HG03095 (cell line): ENCODE measurements at regions not wholly inside any gene's neighbourhood (a gene's known extent, or its start where the extent isn't known, plus 50 kb on each side); places are given as distances from the start of the nearest gene placed in this dataset.
"Not testable (repeated sequence)": the region's sequence is repeated elsewhere in the genome, so short reads cannot be mapped to it uniquely, and the experiment has no call there.

ENCODE experiments used
- ATAC-seq: cut with Tn5 transposase; IDR thresholded peaks from one replicate; pipeline ENCODE4 v1.9.1; 2021; ENCODE audit warnings: moderate library complexity; ENCODE audit not compliant: unreplicated experiment

GRCh38 chr1:188655966-188656365 is 1821.7 kb downstream of the BRINP3 start:
- ATAC-seq = not testable (repeated sequence)

DNA sequence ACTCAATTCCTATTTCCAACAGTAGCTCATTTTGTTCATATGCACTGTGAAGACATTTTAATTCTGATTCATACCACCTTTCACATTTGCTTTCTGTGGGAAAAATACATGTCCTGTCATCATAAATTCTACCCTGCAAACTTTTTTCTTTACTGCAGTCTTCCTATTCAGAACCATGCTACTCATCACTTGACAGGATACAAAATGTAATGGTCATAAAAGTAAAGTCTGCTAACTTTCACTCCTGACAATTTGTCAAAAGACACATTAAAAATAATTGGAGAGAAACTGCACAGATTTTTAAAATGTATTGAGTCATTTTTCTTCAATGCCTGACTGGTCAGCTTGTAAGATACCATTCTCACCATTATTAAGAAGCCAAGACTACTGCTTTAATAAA is 1817.1 kb downstream of the BRINP3 start:
- ATAC-seq = no peak

DNA sequence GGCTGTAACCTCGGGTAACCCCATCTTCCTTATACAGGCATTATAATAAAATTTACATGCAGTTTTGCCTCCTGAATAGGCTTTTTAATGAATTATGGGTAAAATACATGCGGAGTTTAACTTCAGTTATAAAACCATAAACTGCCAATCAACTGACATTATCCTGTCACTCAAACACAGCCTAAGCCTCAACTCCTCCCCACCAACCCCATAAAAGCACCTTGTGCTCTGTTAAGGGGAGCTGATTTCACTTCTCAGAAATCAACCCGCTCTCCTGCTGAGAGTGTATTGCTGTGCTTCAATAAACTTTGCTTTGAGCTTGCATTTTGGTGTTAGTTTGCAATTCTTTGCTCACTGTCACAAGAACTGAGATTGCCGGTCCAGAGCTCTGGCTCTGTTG is 1812.2 kb downstream of the BRINP3 start:
- ATAC-seq = no peak

DNA sequence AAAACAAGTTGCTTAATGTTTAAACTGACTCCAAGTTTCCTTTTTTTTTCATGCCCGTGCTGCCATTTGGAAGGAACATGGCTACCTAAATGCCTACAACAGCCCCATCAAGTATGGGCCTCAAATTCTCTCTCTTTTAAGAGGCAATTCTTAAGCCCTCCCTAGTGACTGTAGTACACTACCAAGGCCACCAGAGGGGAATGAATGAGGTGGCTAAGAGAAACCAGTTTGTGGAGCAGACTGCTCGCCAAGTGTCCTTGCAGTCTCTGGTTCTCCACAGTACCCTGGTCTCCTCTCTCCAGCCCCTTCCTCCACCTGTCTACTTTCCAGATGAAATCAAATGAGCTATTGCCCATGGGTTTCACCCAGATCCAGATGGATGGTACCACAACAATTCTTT is 1809.6 kb downstream of the BRINP3 start:
- no peak for ATAC-seq

DNA sequence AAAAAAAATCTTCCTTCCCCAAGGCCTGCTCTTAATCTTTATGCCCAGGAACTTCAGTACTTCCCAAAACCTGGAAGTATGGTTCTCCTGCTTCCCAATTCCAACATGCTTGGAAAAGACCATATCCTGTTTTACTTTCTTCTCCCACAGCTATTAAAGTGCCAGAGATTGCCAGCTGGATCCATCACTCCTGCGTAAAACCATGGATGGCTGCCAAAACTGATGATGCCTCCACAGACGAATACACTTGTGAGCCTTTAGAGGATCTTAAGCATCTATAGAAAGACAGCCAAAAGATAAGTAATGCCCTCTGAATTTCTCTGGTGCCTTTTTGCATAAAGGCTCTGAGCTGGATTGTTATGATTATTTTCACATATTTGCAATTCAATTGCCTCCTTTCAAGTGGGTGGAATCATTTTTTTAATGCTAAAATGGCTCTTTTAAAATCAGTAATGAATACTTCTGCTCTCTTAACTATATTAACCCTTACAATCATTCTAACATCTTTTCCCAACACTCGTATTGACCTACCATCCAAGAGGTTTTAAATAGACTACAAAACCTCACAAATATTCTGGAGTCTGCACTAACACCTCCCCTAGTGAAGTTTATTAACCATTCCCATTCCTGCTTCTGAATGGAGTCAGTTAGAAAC is 1807.8 kb downstream of the BRINP3 start:
- no peak for ATAC-seq

DNA sequence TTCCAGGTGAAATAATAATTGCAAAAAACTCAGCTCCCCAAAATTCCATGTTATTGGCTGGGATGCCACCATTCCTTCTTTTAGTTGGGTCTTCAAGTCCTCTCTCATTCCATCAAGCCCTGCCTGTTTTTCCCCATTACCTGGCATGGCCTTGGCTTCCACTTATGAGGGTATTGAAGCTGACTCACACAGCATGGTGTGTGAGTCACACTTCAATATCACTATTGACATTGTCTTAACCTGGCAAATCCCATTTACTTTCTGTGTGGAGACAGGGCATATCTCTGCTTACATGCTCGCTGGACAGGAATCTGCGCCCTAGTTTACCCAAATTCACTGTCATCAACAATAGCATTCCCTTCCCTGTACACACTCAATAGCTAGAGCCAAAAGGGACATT is 1806.8 kb downstream of the BRINP3 start:
- no peak for ATAC-seq

- ATAC-seq = no peak
Observed at GRCh38 chr1:188672153-188672552, 1805.5 kb downstream of the BRINP3 start.

DNA sequence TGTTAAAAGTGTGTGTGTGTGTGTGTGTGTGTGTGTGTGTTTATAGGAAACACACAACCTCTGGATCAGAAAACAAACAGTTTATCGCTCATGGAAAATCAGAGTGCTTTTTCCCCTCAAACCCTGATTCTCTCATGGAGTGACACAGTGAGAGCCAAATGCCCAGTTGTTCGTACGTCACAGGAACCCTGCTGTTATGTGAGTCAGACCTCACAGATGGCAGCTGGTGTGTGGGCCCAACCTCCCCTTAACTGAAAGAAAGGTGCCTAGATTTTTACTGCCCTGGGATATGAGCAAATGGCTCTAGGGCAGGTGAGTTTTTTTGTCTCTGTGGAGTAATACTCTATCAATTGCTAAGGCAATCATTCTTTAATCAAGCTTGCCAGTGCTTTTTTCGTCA is 1788.1 kb downstream of the BRINP3 start:
- ATAC-seq = no peak

GRCh38 chr1:188700116-188700515 is 1777.5 kb downstream of the BRINP3 start:
- ATAC-seq = no peak

GRCh38 chr1:188706742-188707141 is 1770.9 kb downstream of the BRINP3 start:
- no peak for ATAC-seq

DNA sequence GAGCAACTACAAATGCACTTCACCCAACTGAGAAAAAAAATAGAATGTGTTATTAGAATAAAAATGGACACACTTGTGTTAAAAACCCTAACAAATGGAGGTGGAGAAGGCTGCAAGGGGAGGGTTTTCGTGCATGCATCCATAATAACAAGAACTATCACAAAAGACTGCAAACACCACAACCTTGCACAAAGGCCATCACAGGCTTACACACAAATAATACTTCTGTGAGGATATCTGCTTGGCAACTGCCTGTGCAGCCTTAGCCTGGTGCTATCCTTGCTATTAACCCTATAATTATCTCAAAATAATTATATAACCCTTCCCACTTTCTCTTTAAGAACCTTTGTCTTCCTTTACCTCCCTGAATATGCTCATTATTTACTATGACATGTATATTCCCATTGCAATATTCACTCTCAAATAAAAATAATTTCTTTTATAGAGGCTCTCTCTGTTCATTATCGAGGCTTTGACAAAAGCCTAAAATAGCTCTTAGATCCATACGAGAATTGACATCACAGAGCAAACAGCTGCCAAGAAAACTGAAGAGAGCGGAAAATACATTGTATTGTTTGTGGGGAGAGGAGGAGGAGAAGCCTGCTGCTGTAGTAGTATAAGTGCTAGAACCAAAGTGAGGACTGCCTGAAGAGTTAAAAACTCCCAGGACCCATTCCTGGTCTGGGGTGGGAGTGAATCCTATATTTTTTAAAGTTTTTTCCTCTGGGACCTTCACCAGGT is 1768.7 kb downstream of the BRINP3 start:
- ATAC-seq = no peak

- ATAC-seq = no peak
Observed at GRCh38 chr1:188715566-188715965, 1762.1 kb downstream of the BRINP3 start.

- ATAC-seq = no peak
Observed at GRCh38 chr1:188719735-188720134, 1757.9 kb downstream of the BRINP3 start.

GRCh38 chr1:188723332-188724020 is 1754.2 kb downstream of the BRINP3 start:
- no peak for ATAC-seq

DNA sequence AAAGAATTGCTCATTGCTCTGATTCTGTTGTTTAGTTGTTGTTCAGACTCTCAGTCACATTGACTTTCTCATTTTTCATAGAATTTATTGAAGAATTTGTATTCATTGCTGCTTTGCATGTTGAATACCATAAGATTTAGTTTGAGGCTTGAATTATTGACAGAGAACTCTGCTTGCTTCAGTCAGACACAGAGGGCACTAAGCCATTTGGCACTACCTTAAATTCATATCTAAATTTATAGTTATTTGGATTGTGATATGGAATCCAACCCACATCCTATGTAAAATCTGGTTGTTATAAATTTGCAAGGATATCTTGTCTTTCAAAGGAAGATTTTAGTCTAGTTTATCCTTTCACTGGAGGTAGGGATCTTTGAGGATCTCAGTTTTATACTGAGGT is 1748.6 kb downstream of the BRINP3 start:
- ATAC-seq = no peak

DNA sequence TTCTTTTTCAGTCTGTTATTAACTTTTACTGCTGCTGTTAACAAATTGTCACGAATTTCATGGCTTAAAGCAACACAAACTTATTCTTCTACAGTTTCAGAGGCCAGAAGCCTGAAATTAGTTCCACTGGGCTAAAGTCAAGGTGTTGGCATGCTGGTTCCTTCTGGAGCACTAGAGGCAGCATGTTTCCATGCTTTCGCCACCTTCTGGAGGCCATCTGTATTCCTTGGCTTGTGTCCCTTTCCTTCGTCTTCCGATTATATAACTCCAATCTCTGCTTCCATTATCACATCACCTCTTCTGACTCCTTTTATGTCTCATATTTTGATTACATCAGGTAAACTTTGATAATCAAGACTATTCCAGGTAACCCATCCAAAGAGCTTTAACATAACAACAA is 1742.1 kb downstream of the BRINP3 start:
- no peak for ATAC-seq

GRCh38 chr1:188749275-188749674 is 1728.4 kb downstream of the BRINP3 start:
- not testable (repeated sequence) for ATAC-seq

- not testable (repeated sequence) for ATAC-seq
Observed at GRCh38 chr1:188752027-188752426, 1725.6 kb downstream of the BRINP3 start.

DNA sequence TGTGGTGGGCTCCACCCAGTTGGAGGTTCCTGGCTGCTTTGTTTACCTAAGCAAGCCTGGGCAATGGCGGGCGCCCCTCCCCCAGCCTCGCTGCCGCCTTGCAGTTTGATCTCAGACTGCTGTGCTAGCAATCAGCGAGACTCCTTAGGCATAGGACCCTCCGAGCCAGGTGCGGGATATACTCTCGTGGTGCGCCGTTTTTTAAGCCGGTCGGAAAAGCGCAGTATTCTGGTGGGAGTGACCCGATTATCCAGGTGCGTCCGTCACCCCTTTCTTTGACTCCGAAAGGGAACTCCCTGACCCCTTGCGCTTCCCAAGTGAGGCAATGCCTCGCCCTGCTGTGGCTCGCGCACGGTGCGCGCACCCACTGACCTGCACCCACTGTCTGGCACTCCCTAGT is 1719.9 kb downstream of the BRINP3 start:
- not testable (repeated sequence) for ATAC-seq

GRCh38 chr1:188761226-188761625 is 1716.4 kb downstream of the BRINP3 start:
- no peak for ATAC-seq

DNA sequence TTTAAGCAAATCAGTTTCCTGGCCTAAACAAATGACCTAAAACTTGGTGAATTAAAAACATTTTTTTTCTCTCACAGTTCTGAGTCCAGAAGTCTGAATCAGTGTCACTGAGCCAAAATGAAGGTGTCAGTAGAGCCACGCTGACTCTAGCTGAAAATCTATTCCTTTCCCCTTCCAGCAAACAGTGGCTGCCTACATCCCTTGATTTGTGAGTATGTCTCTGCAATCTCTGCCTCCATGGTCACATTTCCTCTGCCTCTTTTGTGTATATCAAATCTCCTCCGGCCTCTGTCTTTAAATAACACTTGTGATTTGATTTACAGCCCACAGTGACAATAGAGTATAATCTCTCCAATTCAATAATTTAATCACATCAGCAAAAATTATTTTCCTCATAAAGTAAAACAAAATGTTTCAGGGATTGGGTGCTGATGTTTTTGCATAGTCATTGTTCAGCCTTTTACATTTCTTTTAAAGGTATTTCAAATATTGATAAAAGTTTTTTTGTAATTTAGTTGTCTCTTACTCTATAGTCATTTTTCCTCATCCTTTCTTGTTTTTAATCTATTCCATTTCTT is 1715.4 kb downstream of the BRINP3 start:
- no peak for ATAC-seq

- no peak for ATAC-seq
Observed at GRCh38 chr1:188763541-188763940, 1714.1 kb downstream of the BRINP3 start.
